ENCODE measurements at regions not wholly inside any gene's neighbourhood (a gene's known extent, or its start where the extent isn't known, plus 50 kb on each side); places are given as distances from the start of the nearest gene placed in this dataset.
"Not testable (repeated sequence)": the region's sequence is repeated elsewhere in the genome, so short reads cannot be mapped to it uniquely, and the experiment has no call there.

DNA sequence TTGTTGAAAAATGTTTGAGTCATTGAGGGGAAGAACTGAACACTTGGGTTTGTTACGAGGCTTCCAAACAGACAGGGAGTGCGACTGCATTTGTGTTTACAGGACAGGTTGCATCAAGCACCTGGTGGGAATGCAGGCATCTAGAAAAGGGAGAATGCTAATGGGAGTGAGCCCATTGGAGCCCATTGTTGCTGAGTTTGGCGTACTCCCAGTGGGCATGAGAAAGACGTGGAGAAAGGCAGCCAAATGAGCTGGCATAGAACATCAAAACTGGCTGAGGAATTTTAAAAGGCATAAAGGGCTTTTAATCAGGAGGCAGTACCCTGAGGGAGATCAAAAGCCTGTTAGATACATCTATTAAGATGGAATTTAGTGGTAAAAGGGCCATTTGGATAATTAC lies 171.6 kb upstream of the NPSR1 start:
- no peak for DNase-seq (ENCODE audit: low read depth)

DNA sequence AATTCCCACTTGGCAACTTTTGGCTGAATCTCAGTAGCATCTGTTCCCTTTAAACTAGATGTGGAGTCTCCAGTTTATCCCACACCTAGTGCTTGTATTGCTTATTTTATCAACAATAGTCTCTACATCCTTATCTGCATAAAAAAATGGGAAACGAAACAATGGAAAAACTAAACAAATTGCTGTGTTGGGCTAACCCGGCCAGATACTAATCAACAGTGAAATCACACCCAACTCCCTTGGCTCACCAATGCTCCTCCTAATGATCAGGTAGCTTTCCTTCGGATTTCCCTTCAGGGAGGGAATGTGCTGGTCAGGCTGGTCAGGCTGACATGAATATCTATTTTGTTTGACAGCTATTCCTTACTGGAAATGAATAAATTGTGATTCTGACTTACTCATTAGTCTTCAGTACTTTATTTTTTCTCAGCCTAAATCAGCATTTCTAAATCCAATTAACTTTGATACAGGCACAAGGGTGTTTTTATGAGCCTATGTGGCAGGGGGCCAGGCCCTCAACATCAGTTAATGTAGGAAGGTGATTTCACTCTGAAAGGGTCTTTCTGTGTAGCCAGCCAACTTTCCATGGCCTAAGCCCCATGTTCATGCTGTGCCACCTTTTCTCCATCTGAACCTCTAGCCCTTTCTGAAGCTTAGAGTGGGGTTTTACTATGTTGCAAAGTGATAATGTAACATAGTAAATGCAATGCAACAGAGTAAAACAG lies 170.5 kb upstream of the NPSR1 start:
- DNase-seq (ENCODE audit: low read depth) = no peak

DNA sequence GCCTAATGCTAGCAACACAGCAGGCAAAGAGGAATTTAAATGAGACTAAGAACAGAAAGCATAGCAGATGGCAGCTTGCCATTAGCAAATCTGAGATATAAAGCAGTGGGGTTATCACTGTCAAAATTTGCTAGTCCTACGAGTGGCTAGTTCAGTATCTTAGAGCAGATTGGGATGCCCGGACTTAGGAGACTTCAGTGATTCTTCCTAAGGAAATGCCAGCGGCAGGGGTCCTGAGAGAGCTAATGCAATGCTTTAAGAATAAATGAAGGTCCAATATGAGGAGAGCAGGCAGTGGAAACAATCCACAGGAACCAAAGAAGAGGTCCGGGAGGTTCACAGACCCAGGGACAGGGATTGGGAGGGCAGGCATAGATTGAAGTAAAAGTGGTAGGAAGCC lies 169.3 kb upstream of the NPSR1 start:
- no peak for DNase-seq (ENCODE audit: low read depth)

DNA sequence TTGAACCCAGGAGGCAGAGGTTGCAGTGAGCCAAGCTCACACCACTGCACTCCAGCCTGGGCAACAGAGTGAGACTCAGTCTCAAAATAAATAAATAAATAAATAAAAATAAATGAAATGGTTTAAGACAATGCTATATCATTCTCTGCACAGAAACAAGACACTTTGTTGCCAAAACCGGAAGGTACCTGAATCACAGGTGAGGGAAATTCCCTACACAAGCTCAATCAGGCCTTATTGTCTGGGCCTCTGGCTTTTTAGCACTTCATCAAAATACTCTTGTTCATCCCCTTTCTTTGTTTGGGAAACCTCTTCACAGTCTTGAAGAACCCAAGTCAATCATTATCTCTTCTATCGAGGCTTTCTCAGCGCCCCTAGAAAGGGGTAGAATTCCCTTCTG lies 166.1 kb upstream of the NPSR1 start:
- DNase-seq (ENCODE audit: low read depth) = no peak

DNA sequence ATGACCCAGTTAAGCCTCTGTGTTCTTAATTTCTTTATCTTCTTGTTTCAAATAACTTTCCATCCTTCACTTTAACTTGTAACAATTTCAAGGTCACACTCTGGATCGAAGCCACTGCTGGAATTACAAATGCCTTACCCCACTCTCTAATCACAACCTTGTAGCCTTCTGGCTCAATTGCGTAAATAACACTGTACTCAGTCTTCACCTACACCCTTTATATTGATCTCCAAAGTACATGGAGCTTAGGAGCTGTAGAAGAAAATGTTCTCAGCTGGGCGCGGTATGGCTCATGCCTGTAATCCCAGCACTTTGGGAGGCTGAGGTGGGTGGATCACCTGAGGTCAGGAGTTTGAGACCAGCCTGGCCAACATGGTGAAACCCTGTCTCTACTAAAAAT lies 164.3 kb upstream of the NPSR1 start:
- DNase-seq (ENCODE audit: low read depth) = no peak

DNA sequence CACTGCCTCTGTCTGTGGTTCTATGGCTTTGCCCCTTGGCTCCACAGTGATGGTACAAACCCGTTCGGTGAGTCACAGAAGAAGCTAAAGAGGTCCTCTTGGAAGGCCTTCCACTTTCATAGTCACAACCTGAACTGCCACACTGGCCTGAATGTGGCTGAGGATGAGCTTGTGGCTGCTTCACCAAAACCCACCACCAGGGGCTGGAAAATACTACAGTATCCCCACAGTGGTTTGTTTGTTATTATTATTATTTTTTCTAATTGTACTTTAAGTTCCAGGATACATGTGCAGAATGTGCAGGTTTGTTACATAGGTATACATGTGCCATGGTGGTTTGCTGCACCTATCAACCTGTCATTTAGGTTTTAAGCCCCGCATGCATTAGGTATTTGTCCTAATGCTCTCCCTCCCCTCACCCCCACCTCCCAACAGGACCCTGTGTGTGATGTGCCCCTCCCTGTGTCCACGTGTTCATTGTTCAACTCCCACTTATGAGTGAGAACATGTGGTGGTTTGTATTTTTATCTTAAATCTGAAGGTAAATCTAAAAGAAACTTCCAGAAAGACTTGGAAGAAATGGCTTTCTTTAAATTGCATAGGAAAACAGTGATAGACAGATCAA lies 160.8 kb upstream of the NPSR1 start:
- no peak for DNase-seq (ENCODE audit: low read depth)

DNA sequence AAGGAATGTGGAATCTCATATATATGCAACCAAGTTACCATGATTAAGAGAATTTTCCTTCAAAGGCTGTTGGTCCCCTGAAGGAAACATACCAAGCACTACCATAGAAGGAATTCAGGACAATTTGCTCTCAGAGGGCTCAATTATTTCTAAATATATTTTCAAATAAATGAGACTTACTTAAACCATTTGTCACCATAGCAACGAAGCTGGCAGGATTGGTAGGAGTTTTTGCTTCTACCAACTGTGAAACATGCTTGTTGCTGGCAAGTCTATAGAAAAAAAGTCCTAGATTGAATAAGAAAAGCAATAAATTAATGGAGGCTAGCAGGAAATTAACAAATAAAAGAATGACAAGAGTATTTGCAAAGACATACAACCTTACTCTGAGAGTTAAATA lies 156.9 kb upstream of the NPSR1 start:
- DNase-seq (ENCODE audit: low read depth) = no peak

DNA sequence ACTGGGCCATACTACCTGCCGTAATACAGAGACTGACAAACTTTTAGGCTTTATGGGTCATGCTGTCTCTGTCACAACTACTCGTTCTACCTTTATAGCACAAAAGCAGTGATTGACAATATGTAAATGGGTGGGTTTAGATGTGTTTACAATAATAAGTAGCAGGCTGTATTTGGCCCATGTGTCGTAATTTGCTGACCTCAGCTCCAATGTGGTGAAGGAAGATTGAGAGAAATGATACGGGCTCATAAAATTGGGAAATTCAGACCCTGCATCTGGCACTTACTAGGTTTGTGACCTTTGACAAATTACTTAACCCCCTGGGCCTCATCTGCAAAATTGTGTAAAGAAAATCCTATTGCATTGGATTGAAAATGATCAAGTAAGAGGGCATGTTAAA lies 150.8 kb upstream of the NPSR1 start:
- no peak for DNase-seq (ENCODE audit: low read depth)

DNA sequence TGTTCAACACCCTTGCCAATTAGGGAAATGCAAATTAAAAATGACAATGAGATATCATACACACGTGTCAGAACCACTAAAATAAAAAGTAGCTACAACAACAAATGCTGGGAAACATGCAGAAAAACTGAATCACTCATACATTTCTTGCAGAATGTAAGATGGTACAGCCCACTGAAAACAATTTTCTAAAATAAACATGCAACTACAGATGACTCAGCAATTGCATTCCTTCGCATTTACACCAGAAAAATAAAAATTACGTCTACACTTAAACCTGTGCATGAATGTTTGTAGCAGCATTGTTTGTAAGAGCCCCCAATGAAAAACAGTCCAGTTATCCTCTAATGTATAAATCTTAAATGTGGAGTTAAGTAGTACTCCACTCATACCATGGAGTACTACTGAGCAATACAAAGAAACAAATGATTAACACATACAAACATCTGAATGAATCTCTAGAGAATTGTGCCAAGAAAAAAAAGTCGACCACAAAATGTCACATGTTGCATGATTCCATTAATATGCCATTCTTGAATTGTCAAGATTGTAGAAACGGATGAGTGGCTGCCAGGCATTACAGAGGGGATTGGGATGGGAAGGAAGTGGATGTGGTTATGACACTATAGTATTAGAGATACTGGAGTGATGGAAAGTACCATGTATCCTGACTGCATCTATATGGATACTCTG lies 134.6 kb upstream of the NPSR1 start:
- DNase-seq (ENCODE audit: low read depth) = peak; percentile 36

DNA sequence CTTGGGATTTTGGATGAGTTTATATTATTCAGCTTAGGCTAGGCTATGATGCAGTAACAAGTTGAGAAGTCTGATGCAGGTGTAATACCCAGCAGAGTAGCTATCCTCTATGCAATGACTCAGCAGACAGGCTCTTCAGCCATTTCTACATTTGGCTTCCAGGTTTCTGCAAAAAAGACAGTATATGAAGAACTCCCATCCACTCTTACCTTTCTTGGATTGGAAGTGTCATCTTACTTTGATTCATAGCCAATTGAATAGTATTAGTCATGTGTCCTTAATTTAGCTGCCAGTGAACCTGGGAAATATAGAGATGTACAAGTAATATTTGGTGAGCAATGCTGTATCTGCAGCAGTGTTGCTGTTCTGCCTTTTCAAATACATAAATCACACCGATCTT lies 127.8 kb upstream of the NPSR1 start:
- no peak for DNase-seq (ENCODE audit: low read depth)

DNA sequence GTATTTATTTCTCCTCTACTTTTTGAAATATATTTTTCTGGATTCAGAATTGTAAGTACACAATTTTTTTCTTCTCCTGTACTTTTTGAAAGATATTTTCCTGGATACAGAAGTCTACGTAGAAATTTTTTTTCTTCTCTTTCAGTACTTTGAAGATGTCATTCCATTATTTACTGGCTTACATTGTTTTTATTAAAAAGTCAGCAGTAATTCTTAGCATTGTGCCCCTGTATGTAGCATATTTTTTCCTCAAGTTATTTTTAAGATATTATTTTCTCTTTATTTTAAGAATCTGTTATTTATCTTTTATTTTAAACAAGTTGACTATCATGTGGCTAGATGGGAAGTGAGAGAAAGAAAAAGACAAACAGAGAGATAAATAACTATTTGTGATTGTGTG lies 119.0 kb upstream of the NPSR1 start:
- DNase-seq (ENCODE audit: low read depth) = no peak

DNA sequence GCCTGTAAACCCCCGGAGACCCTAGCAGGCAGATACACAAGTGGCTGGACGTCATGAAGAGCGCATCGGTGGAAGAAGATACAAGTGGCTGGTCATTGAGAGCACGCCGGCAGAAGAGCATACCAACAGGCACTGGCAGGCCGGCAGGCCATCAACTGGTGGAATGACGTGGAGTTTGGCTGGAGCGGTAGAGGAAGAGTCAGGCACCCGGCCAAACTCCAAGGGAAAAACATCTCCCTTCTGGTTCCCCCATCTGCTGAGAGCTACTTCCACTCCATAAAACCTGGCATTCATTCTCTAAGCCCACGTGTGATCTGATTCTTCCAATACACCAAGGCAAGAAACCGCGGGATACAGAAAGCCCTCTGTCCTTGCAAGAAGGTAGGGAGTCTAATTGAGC lies 113.4 kb upstream of the NPSR1 start:
- DNase-seq (ENCODE audit: low read depth) = no peak

DNA sequence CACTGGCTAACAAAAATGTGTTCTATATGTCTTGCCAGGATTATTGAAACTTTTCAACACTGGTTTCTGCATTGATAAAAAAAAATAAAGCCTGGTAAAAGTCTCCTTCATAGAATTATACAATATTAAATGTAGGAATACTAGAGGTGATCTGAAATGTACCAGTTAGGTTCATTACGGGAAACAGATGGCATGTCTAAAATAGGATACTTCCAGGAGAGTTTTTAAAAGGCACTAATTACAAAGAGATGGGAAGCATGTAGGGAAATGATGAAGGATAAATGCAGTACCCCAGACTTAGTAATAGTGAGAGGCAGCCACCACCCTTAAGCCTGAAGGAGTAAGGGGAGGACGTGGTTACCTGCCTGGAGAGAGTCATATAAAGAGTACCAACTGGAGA lies 107.0 kb upstream of the NPSR1 start:
- DNase-seq (ENCODE audit: low read depth) = no peak

DNA sequence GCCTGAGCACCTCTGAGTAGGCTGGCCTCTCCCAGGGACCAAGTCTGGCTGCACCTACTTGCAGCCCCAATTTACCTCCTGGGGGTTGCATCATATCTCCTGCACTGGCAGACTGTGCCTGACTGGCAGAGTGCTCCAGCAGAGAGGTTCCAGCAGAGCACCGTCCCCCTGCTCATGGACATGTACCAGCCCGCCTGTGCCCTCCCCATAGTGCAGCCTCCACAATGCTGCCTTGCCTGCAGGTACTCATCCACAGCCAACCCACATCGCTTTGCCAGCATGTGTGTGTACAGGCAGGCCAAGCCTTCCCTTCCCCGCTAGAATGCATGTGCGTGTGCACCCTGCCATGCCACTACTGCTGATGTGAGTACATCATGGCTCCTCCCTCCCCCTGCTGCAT lies 105.5 kb upstream of the NPSR1 start:
- DNase-seq (ENCODE audit: low read depth) = no peak

DNA sequence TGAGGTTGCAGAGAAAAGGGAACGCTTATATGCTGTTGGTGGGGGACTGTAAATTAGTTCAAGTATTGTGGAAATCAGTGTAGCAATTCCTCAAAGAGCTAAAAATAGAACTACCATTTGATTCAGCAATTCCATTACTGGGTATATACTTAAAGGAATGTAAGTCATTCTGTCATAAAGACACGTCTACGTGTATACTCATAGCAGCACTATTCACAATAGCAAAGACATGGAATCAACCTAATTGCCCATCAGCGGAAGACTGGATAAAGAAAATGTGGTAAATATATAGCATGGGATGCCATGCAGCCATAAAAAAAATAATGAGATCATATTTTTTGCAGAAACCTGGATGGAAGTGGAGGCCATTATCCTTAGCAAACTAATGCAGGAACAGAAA lies 100.0 kb upstream of the NPSR1 start:
- DNase-seq (ENCODE audit: low read depth) = peak; percentile 1

DNA sequence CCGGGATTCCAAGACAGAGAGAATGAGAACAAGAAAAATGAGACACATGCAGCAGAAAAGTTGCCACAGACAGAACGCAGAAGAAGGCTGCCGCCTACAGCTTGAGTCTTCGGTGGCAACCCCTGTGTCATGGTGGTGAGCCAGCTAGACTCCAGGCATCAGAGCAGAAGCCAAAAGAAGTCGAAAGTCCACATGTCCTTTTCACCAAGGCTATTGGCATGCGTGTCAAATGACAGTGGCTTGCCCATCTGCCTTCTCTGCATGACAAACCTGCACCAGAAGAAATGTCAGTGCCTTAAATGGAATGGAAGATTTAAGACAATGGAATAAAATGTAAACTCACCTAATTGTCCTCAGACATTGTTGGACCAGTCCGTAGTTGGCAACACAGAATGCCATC lies 93.9 kb upstream of the NPSR1 start:
- DNase-seq (ENCODE audit: low read depth) = no peak

DNA sequence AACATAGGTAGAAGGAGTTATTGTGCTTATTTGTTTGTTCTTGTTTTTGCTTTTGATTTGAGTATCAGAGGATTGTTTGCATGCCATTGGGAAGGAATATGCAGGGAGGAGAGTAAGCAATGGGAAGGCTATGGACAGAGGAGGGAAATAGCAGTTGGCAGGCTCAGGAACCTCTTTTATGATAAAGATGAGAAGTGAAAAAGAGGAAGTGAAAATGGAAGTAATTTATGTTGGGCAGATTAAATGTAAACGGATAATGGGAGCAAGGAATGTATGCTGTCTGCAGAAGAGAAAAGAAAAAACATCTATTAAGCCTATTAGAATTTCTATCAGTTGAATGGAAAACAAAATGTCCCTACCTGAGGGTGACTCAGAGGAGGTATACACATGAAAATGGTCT lies 90.1 kb upstream of the NPSR1 start:
- DNase-seq (ENCODE audit: low read depth) = no peak

DNA sequence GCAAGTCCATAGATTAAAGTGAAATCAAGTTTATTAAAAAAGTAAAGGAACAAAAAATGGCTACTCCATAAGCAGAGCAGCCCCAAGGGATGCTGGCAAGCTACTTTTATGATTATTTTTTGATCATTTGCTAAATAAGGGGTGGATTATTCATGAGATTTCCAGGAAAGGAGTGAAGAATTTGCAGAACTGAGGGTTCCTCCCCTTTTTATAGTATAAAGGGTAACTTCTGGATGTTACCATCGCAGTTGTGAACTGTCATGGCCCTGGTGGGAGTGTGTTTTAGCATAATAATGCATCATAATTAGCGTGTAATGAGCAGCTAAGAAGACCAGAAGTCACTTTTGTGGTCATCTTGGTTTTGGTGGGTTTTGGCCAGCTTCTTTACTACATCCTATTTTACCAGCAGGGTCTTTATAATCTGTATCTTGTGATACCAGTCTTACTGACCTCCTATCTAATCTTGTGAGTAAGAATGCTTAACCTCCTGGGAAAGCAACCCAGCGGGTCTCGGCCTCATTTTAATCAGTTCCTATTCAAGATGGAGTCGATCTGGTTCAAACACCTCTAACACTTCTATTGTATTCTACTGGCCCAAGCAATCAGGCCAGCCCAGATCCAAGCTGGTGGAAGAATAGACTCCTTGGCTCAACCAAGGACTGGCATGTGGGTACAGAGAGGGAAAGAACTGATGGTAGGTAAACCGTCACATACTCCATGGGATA lies 87.9 kb upstream of the NPSR1 start:
- no peak for DNase-seq (ENCODE audit: low read depth)

DNA sequence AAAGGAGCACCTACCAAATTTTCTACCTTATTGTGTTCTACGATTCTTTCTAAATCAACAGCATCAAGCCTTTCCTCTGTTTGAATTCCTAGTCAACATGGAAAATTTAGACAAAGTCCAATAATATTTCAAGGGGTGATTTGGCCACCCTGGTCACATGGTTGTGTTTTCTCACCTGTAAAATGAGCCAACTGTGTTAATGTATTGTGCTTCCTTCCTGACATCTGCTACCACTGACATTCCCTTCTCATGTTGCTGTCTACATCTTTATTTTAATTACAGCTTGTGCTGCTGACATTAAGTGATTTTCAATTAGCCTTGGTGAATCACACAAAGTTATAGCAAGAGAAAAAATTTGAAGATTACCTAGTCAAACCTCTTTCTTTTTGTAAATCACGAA lies 83.0 kb upstream of the NPSR1 start:
- DNase-seq (ENCODE audit: low read depth) = no peak

DNA sequence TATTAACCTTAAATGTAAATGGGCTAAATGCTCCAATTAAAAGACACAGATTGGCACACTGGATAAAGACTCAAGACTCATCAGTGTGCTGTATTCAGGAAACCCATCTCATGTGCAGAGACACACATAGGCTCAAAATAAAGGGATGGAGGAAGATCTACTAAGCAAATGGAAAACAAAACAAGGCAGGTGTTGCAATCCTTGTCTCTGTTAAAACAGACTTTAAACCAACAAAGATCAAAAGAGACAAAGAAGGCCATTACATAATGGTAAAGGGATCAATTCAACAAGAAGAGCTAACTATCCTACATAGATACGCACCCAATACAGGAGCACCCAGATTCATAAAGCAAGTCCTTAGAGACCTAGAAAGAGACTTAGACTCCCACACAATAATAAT lies 80.1 kb upstream of the NPSR1 start:
- DNase-seq (ENCODE audit: low read depth) = not testable (repeated sequence)

DNA sequence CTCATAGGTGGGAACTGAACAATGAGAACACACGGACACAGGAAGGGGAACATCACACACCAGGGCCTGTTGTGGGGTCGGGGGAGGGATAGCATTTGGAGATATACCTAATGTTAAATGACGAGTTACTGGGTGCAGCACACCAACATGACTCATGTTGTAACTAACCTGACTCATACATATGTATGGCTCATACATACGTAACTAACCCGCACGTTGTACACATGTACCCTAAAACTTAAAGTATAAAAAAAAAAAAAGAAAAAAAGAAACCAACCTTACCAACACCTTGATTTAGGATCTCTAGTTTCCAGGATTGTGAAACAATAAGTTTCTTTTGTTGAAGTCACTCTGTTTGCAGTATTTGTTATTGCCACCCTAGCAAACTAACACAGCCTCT lies 76.3 kb upstream of the NPSR1 start:
- DNase-seq (ENCODE audit: low read depth) = not testable (repeated sequence)

DNA sequence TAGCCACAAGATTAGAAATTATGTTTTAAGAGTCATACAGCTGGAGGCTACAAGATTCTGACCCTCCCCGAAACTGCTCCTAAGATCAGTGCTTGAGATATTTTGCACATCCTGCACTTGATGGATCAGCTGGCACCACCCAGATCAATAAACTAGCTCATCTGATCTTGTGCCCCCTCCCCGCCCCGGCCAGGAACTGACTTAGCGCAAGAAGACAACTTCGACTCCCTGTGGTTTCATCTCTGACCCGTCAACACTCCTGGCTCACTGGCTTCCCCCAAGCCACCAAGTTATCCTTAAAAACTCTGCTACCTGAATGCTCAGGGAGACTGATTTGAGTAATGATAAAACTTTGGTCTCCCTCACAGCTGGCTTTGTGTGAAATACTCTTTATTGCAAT lies 73.5 kb upstream of the NPSR1 start:
- no peak for DNase-seq (ENCODE audit: low read depth)

DNA sequence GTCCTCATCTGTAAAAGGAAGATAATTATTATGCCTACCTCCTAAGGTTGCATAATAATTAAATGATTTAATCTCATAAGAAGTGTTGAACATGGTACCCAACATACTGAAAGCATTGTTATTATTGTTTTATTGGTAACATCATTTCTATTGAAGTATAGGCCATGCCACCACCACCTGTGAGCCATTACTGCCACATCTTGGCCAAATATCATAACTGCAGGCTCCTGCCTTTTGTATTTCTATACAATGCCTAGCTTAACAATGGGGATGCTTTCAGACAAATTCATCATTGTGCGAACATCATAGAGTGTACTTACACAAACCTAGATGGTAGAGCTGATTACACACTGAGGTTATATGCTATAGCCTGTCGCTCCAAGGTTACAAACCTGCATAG lies 61.1 kb upstream of the NPSR1 start:
- DNase-seq (ENCODE audit: low read depth) = peak; percentile 7
